GM19240 (cell line): ENCODE measurements at regions not wholly inside any gene's neighbourhood (a gene's known extent, or its start where the extent isn't known, plus 50 kb on each side); places are given as distances from the start of the nearest gene placed in this dataset.

Source experiments
- DNase-seq: peaks from one replicate; pipeline ENCODE4 v3.0.0; 2011; ENCODE audit warnings: low spot score; ENCODE audit not compliant: insufficient read length

DNA sequence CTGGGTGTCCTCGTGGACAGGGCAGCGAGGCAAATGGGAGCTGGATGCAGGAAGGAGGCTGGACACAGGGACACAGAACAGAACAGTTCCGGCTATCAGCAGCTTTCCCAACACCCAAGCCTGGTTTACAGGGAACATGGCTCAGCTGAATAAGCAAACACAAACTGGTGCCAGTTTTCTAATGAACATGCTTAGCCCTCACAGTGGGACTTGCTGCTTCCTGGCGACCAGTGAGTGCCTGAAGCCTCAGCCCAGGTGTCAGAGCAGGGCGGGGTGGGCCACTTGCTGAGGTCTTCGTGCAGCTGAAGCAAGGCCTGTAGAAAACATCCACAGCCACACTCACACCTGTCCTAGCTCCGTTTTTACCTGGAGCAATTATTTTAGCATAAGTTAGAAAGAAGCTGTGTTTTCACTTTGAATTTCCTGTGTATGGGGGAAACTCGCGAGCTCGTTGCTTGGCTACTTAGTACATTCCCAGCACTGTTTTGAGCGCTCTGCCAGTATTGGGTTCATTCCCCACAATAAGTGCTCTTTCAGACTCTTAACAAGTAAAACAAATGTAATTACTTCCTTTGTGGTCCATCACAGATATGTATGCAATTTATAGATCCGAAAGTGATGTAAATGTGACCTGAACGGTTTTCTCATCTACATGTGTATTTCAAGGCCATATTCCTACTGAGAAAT, 261.2 kb upstream of the SHH start:
- DNase-seq = no peak

DNA sequence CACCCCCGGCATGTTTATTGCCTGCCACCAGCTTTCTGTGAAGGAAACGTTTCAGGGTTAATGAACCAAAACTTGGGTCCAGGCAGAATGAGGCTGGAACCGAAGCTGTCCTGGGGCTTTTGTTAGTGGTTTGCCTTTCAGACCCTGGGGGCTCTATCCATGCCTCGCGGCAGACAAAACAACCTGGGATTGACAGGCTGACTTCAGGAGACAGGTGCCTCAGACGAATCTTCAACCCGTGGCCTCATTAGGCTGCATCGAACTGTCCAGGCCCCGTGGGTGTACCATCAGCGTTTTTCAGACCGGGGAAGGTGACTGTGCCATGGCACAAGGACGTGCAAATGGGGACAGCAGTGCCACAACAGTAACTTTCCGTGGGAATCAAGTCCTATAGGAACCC, 259.3 kb upstream of the SHH start:
- no peak for DNase-seq

DNA sequence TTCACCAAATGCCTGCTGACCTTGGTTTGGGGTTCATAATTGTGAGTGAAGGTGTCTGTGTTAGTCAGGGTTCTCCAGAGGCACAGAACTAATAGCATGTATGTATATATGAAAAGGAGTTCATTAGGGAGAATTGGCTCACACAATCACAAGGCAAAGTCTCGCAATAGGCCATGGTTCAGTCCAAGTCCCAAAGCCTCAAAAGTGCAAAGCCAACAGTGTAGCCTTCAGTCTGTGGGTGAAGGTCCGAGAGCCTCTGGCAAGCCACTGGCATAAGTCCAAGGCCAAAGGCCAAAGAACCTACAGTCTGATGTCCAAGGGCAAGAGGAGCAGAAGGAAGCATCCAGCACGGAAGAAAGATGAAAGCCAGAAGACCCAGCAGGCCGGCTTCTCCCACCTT, 257.6 kb upstream of the SHH start:
- no peak for DNase-seq

DNA sequence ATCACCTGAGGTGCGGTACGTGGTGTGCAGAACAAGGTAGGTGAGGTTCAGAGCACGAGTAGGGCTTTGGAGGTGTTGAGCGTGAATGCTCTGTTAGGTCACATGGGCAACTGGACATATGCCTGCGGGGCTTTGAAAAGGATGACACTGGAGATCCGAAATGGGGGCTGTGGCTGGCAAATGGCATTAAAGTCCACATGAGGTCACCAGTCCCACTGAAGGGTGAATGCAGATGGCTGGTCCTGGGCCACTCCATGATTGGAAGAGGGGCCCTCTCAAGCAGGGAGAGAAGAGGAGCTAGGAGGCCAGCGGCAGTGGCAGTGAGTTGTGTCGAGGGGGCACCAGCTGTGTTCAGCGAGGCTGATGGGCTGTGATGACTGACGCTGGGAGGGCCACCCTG, 254.9 kb upstream of the SHH start:
- DNase-seq = no peak

DNA sequence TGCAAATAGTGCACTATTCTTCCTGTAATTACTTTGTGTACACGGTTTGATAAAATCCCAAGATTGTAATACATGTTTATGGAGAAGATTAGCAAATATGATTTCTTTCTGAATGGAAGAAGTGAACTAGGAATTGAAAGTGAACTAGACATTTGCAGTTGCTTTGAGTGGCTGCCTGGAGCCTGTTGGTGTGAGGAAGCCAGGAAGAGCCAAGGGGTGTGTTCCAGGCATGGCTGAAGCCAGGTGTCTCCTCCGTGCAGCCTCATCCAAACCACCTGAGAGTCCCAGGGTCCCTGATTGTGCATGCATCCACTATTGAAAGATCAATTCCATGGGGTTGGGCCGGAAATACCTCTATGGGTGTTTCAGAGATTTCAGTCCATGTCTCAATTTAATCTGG, 253.1 kb upstream of the SHH start:
- DNase-seq = no peak

DNA sequence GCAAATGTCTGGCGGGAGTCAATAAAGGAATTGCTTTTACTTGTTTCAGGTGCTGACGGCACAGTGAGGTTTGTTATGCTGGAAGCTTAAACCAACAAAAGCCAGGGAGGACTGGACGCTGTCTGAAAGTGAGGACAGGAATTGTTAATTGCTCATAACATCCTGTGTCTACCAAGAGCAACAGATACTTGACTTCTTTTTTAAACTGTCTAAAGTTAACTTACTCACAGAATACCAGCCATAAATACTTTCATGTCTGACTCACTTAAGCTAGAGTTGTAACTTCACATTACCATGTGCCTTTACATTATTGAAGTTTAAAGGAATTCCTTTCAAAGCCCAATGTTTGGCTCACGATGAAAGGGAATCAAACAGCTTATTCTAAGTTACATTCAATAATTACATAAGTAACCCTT, 252.7 kb upstream of the SHH start:
- DNase-seq = no peak

DNA sequence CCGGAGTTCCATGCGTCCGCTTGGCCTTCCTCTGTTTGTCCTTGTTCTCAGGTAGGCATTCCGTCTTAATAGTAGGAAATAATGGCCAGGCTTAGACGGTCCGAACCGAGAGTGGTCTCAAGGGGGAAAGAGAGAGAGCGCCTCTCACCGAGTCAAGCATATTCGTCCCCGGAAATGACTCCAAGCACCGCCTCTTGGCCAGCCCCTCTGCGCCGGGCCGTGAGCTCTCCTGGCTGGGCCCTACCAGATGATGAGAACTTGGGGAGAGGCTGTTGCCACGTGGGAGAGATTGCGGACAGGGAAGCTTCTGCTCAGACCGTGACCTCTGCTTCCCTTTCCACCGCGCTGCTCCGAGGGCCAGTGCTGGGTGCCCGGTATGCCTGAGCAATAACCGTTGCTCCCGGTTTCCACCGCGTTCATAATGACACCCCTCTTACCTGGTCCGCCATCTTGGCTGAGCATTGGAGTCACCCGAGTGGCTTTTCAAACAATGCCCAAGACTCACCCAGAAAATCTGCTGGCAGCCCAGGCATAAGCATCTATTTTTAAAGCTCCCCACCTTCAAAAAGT, 251.1 kb upstream of the SHH start:
- no peak for DNase-seq

DNA sequence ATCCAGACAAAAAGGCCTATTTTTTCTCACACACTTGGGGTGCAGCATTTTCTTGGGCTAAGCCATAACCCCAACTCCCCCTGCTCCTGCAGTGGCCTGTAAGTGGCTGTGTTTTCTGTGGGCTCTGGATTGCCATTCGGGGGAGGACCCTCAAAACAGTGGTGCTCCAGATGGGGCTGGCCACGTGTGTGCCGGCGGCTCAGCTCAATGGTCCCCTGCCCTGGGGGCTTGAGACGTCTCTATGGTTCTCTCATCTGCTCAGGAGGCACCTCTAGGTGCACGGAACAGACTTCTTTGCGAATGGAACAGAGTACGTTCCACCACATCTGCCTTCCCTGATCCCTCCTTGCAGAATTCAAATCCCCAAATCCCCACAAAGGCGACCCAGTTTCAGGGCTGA, 250.0 kb upstream of the SHH start:
- DNase-seq = no peak

DNA sequence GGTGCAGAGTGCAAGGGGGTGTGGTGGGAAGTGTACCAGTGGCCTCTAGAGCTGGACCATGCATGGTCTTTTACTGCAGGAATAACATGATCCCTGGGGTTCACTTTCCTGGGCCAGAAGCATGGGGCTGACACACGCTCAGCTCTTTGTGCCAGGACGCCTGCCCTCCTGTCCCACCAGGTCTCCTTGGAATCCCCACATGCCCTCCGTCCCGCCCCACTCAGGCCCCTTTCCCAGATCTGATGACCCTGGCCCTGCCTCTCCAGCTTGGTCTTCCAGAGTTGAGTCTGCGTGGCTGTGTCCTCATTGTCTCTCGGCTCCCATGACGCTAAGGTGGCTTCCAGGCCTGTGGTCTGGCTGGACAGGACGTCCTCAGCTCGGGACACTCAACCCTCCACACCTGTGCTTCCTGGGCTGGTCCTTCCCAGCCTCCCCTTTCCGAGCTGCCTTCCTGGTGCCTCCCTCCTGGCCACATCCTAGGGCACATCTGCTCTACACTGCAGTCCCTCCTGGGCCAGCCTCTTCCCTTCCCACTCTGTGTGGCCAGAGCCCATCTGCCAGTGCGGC, 249.5 kb upstream of the SHH start:
- no peak for DNase-seq

DNA sequence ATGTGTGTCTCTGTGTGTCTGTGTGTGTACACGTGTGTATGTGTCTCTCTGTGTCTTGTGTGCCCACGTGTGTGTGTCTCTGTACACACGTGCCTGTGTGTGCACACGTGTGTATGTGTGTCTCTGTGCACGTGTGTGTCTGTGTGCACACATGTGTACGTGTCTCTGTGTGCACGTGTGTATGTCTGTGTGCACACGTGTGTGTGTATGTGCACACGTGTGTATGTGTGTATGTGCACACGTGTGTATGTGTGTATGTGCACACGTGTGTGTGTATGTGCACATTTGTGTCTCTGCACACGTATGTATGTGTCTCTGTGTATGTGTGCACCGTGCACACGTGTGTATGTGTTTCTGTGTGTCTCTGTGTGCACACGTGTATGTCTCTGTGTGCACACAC, 248.7 kb upstream of the SHH start:
- DNase-seq = no peak

DNA sequence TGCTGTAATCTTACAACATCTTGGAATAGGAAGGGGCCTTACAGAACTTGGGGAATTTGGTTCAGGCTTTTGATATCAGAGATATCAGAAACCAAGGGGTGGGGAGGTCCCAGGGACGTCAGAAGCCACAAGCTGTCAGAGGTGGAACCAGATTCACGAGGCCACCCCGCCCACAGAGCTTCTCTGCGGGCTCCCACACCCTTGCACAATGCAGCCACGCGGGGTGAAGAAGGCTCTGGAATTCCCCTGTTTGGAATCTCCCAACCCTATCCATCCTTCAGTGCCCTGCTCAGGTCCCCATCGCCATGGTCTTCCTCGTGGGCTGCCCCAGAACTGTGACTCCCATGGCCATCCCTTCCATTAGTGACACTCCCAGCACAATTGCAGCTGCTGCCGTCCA, 247.1 kb upstream of the SHH start:
- DNase-seq = no peak

DNA sequence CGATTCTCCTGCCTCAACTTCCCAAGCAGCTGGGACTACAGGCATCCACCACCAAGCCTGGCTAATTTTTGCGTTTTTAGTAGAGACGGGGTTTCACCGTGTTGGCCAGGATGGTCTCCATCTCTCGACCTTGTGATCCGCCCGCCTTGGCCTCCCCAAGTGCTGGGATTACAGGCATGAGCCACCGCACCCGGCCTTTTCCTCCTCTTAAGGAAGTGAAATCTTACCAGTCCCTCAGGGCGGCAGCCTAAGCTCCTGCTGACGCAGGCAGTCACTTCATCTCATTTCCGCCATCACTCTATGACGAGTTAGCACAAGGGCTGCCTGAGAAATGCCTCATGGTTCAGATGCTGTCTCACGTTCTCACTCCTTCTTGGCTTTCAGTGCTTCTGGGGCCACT, 246.0 kb upstream of the SHH start:
- no peak for DNase-seq

DNA sequence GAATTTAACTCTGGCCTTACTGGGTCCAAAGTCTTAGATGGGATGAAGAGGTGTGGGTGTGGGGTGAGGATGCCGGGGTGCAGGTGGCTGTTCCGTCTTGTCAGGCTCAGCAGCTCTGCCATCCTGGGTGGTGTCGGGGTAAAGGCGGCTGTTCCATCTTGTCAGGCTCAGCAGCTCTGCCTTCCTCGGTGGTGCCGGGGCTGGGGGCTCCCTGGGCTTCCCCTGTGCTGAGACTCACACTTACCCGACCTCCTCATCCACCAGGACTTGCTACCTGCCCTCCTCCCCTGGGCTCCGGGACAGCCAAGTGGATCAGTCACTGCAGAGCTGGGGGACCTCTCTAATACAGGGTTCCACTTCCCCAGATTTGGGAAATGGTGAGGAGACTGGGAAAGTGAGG, 244.3 kb upstream of the SHH start:
- DNase-seq = no peak

DNA sequence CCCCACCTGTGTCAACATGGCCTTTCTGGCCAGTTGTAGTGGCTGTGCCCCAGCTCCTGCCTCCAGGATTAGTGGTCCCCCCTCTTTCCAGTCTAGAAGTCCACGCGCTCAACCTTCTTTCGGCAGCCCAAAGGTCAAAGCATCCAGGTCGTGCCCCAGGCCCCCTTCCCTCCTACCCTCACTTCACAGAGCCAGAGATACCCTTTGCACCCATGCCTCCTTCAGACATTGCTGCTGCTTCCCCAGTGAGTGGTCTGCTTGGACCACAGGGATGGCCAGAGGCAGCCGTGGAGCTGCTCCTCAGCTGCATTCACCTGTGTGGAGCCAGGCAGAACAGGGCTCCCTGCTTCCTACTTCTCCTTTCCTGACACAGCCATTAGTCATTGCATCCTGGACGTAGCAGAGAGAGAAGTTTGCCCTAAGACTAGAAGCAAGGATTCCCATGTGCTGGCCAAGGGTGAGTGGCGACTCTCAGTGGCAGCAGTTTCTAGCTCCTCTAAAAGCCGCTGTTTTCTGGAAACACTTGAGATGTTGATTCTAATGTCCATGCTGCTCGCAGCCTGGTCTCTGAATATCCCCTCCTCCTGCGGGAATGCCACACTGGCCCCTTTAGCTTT, 243.1 kb upstream of the SHH start:
- DNase-seq = no peak

DNA sequence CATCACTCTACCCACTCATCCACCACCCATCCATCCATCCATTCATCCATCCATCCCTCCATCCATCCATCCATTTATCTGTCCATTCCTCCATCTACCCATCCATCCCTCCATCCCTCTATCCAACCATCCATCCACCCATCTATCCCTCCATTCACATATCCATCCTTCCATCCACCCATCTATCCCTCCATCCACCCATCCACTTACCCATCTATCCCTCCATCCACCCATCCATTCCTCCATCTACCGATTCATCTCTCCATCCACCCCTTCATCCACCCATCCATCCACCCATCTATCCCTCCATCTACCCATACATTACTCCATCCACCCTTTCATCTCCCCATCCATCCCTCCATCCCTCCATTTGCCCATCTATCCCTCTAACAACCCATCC, 239.6 kb upstream of the SHH start:
- DNase-seq = no peak

DNA sequence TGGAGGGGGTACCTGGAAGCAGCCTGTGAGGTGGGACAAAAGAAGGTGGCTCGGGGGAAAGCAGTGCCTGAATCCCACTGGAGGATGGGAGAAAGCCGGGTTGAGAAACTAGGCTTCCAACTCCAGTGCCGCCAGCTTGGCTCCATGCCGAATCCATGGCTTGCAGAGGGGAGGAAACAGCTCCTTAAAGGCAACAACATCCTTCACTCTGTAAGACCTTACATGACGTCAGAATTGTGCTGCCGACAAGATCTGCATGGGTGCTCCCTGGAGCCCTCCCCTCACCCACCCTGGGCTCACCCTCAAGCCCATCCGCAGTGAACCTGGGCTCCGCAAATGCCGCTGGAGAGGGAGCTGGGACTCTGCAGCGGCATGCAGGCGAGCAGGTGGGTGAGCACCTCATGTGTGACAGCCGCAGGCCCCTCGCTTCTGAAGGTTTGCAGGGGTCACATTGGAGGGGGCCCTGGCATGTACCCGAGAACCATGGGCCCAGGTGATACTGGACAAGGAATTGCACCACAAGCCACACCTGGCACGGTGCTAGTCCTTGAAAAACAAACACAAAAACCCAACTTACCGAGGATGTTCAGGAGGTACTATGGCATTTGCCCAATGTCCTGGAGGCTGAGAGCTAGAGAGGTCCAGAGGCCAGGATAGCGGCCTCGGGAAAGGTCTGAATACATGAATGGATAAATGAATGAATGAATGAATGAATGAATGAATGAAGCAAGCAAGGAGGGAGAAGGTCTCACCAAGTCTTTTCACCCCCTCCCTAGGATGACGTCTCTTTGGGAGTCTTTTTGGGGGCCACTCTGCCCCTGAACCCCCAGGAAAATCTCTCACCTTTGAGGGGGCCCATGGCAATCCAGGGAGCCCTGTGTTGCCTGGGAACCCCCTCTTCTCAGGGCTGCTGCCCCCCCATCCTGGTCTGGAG, 238.6 kb upstream of the SHH start:
- DNase-seq = no peak

DNA sequence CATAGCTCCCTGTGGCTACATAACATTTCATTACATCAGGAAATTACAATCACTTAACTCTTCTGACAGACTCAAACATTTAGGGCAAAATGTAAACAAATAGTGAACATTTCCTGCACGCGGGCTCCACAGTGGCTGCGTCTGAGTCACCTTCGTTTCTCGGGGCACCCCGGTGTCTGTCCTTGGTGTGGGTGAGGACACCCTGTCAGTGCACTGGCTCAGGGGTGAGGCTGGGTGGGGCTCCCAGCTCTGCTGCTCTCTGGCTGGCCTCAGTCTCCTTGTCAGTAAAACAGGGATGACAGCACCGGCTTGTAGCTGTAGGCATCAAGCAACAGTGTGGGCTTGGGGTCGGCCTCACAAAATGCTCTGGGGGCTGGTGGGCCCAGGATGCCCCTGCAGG, 237.1 kb upstream of the SHH start:
- no peak for DNase-seq

DNA sequence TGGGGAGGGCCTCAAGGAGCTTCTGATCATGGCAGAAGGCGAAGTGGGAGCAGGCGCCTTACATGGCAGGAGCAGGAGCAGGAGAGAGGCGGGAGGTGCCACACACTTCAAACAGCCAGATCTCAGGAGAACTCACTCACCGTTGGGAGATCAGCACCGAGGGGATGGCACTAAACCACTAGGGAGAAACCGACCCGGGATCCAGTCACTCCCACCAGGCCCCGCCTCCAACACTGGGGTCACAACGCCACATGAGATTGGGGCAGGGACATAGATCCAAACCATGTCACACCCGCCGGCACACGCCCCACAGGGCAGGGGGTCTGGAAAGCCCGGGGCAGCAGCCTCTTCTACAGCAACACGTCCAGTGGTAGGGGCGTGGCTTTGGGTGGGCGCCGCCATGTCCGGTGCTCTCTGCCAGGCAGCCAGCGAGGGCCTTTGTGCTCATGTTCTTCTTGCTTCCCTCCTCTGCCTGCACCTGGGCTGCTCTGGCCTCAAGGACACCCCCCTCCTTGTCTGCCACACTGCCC, 233.8 kb upstream of the SHH start:
- DNase-seq = no peak

DNA sequence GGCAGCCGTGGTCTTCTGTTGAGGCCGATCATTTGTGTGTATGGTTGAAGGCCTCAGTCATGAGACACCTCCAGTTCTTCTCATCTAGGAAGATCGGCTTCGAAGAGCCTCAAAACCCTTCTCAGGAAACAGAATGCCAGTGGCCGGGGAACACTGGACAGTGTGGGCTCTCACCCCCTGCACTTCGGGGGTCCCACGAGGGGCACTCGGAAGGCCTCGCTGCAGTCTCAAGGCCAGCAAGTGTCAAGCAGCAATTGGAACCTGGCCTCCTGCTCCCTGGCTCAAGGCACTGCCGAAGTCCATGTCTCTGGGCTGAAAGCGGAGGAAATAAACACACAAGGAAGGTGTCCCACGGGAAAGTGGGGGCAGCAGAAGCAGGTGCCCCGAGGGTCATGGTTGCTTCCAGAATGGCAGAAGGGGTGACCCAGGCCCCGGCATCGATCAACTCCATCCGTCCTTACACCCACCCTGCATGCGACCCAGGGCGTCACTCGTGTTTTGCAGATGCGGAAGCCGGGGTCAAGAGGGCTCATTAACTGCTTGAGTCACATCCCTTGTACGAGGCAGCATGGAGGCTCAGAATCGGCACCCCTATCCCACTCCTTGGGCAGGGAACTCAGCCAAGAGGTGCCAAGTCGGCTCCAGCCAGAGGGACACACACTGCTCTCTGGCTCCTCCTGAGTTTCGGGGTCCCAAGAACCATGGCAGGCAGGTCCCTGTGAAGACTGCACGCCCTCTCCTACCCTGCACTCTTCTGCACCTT, 231.3 kb upstream of the SHH start:
- no peak for DNase-seq

DNA sequence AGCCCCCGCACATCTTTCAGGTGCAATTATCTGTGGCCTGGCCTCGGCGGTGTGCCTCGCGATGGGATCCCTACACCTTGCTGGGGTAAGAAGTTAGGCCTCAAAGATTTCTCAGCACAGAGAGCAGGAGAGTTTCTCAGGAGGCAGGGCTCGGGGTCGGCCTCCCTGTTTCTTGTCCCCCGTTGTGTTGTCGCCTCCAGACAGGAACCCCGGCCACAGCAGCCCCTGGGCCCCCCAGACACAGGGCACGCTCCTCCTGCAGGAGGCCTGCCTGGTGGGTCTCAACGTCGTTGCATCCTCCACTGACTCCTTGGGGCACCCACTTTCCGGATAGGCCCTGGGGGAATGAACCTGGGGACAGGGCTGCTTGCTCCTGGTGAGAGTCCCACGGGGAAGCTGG, 229.1 kb upstream of the SHH start:
- no peak for DNase-seq
